Upper lobe of left lung (tissue), 6 donors: ENCODE measurements at regions not wholly inside any gene's neighbourhood (a gene's known extent, or its start where the extent isn't known, plus 50 kb on each side); places are given as distances from the start of the nearest gene placed in this dataset.

Source experiments
- ATAC-seq, 2 donors: fragments of 200-7000 bp; cut with Tn5 transposase; one replicate each; pipeline ENCODE4 v1.9.1; 2022; ENCODE audit warnings: mild to moderate bottlenecking in 2 of 2, moderate library complexity in 2 of 2; ENCODE audit not compliant: low FRiP score in 2 of 2
- DNase-seq, 2 donors: peaks; one replicate each; pipeline ENCODE4 v3.0.0-alpha.2; 2019 to 2020
- H3K27ac ChIP-seq, 4 donors: fragments of 200-600 bp; sonication (generic); one replicate each; pipeline ENCODE4 v1.5.1; 2016 to 2019
- H3K27me3 ChIP-seq, 4 donors: fragments of 200-600 bp; sonication (generic); one replicate each; pipeline ENCODE4 v1.5.1; 2017 to 2019
- H3K36me3 ChIP-seq, 4 donors: fragments of 200-600 bp; sonication (generic); one replicate each; pipeline ENCODE4 v1.5.1; 2016 to 2019
- H3K4me1 ChIP-seq, 4 donors: fragments of 200-600 bp; sonication (generic); one replicate each; pipeline ENCODE4 v1.5.1; 2018 to 2019
- H3K4me3 ChIP-seq, 4 donors: fragments of 200-600 bp; sonication (generic); one replicate each; pipeline ENCODE4 v1.5.1; 2017 to 2019; ENCODE audit warnings: mild to moderate bottlenecking in 2 of 4, moderate library complexity in 1 of 4
- H3K9me3 ChIP-seq, 4 donors: fragments of 200-600 bp; sonication (generic); one replicate each; pipeline ENCODE4 v1.5.1; 2018 to 2019
- EP300 ChIP-seq, 4 donors: sonication (generic); formaldehyde crosslinking; IDR thresholded peaks; one replicate each; pipeline ENCODE4 v1.5.1; 2017; ENCODE audit warnings: antibody characterized with exemption in 4 of 4, control low read depth in 2 of 4
- POLR2A ChIP-seq, 4 donors: fragments of 450-650 bp; IDR thresholded peaks; one replicate each; pipeline ENCODE4 v1.5.1; 2016 to 2017; ENCODE audit warnings: antibody characterized with exemption in 4 of 4, mild to moderate bottlenecking in 2 of 4
- POLR2AphosphoS5 ChIP-seq, 2 donors: sonication (generic); formaldehyde crosslinking; IDR thresholded peaks; one replicate each; pipeline ENCODE4 v1.5.1; 2017; ENCODE audit warnings: antibody characterized with exemption in 2 of 2
- WGBS, 2 donors: methylation state at CpG; one replicate each; pipeline ENCODE4 v1.1.5; 2017 to 2018; 5-methylcytosine and 5-hydroxymethylcytosine counted together
- TF ChIP-seq, protein P1 (sequence below), 6 experiments: fragments of 450-650 bp in 4 of 6; fragments of 200-600 bp in 2 of 6; sonication (generic) in 2 of 6; IDR thresholded peaks; one replicate each; pipeline ENCODE4 v1.5.1; 2016 to 2019; ENCODE audit warnings: antibody characterized with exemption in 6 of 6
- donor health status: DM: no; HTN: no; CAD: no; lungs with moderate emphysema.
- donor health status: DM: no; HTN: yes; CAD: no; lungs with severe emphysema.

DNA sequence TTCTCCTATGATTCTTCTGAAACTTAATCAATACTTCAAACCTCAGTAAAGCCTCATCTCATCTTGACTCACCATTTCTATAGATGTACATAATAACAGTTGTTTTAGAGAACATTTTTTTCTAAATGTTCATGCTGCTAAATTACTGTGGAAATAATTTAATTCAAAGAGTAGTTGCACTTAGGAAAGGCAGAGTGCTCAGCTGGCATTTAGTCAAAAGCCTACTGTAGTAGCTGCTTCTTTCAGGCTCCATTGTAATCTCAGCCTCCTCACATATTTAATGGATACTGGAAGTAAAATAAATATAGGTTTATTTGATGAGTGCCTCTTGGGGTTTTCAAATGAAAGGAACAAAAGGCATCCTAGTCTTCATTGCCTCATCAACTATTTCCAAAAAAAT, 325.0 kb downstream of the CCER1 start:
- Histone ChIP-seq H3K4me3 (no peak overlapping the region), H3K4me1 (no peaks in the 10 kb centered on the region), H3K36me3 (no peaks in the 10 kb centered on the region), H3K9me3 (no peaks in the 10 kb centered on the region), H3K27ac (no peak overlapping the region), H3K27me3 (no peaks in the 10 kb centered on the region)
- TF ChIP-seq, protein P1, sequence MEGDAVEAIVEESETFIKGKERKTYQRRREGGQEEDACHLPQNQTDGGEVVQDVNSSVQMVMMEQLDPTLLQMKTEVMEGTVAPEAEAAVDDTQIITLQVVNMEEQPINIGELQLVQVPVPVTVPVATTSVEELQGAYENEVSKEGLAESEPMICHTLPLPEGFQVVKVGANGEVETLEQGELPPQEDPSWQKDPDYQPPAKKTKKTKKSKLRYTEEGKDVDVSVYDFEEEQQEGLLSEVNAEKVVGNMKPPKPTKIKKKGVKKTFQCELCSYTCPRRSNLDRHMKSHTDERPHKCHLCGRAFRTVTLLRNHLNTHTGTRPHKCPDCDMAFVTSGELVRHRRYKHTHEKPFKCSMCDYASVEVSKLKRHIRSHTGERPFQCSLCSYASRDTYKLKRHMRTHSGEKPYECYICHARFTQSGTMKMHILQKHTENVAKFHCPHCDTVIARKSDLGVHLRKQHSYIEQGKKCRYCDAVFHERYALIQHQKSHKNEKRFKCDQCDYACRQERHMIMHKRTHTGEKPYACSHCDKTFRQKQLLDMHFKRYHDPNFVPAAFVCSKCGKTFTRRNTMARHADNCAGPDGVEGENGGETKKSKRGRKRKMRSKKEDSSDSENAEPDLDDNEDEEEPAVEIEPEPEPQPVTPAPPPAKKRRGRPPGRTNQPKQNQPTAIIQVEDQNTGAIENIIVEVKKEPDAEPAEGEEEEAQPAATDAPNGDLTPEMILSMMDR (IDR thresholded peaks at IDR 0.05), result no peak
- TF ChIP-seq EP300 (IDR thresholded peaks at IDR 0.05), result no peak
- ATAC-seq (no peak), DNase-seq (no peak)

DNA sequence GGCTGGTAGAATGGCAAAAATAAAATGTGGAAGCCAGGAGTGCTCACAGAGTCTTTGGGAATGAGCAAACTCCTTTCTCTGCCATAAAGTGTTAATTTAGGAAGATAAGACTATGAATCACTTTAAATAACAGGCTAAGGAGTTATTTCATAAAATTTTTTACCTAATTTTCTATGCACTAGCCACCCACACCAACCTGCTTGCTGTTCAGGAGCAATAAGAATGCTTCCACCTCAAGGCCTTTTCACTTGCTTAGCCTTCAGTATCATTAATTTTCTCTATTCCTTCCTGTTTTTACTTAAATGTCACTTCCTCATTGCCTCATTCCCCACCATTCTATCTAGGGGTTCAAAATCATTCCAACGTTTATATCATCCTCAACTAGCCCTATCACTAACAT, 326.8 kb downstream of the CCER1 start:
- Histone ChIP-seq H3K4me3 (no peak overlapping the region), H3K9me3 (no peaks in the 10 kb centered on the region), H3K4me1 (no peaks in the 10 kb centered on the region), H3K27ac (no peak overlapping the region), H3K27me3 (no peaks in the 10 kb centered on the region), H3K36me3 (no peaks in the 10 kb centered on the region)
- DNase-seq (no peak), ATAC-seq (no peak)
- no peak for TF ChIP-seq POLR2A (IDR thresholded peaks at IDR 0.05)
- no peak for TF ChIP-seq EP300 (IDR thresholded peaks at IDR 0.05)
- TF ChIP-seq POLR2AphosphoS5 (IDR thresholded peaks at IDR 0.05), result no peak
- TF ChIP-seq, protein P1 (IDR thresholded peaks at IDR 0.05), result no peak
- WGBS, 2 donors, result 44 to 48% methylated on average over 1 of the region's 1 CpG

DNA sequence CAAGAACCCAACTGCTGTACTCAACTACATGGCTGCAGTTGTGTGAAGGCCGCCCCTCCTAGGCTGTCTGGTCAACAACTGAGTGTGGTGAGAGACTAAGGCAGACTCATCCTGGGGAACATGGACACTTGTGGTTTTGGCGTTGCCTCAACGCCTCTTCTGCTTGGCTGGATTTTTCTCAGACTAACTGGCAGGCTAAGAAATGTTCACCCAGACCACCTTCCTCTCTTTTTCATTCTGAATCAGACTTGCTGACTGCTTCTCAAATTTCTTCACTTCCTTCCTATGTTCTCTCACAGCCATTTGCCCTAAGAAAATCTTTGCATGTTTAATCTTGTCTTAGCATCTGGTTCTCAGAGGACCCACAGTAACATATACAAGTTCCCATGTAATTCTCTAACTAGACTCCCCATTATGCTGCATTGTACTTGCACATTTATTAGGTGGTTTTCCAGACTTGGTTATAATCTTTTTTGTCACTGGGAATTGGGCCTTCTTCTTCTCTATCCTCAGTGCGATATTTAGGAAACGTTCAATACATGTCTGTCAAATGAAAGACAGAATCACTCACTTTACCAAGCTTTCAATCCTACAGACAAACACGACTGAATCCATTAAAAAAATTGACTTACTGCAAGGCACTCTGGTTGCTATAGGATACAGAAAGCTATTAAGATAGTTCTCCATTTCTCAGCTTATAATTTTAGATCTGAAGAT, 327.6 kb downstream of the CCER1 start:
- H3K27me3 ChIP-seq, result no peaks in the 10 kb centered on the region
- DNase-seq (no peak), ATAC-seq (no peak)
- no peaks in the 10 kb centered on the region for H3K36me3 ChIP-seq
- H3K27ac ChIP-seq, result no peak overlapping the region
- 72 to 81% methylated on average over 5 to 6 of the region's 6 CpGs for WGBS, 2 donors
- H3K4me1 ChIP-seq, result no peaks in the 10 kb centered on the region
- H3K4me3 ChIP-seq, result no peak overlapping the region
- no peak for TF ChIP-seq POLR2A (IDR thresholded peaks at IDR 0.05)
- TF ChIP-seq POLR2AphosphoS5 (IDR thresholded peaks at IDR 0.05), result no peak
- TF ChIP-seq, protein P1 (IDR thresholded peaks at IDR 0.05), result no peak
- no peak for TF ChIP-seq EP300 (IDR thresholded peaks at IDR 0.05)
- H3K9me3 ChIP-seq, result no peaks in the 10 kb centered on the region

DNA sequence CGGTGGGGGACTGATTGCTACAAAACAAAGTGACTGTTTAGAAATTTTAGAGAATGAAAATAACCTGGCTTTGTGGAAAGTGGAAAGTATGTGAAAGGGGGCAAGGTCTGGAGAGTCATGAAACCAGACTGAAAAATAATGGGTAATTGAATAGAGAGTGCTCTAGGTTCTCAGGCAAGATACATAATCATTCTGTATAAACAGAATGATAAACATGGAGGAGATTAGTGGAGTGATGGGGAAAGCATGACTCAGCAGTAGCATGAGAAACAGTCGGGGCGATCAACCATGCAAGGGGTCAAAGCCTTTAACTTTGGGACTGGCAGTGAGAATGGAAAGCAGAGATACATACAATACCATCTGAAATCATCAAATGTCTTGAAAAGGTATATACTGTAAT, 332.5 kb downstream of the CCER1 start:
- ATAC-seq, result no peak
- Histone ChIP-seq H3K27ac (no peak overlapping the region), H3K4me1 (no peaks in the 10 kb centered on the region), H3K27me3 (no peaks in the 10 kb centered on the region), H3K9me3 (no peaks in the 10 kb centered on the region), H3K36me3 (no peaks in the 10 kb centered on the region), H3K4me3 (no peak overlapping the region)
- DNase-seq, result no peak
- 75 to 88% methylated on average over 3 of the region's 3 CpGs for WGBS, 2 donors
- no peak for TF ChIP-seq EP300 (IDR thresholded peaks at IDR 0.05)
- TF ChIP-seq POLR2A (IDR thresholded peaks at IDR 0.05), result no peak
- TF ChIP-seq, protein P1 (IDR thresholded peaks at IDR 0.05), result no peak
- no peak for TF ChIP-seq POLR2AphosphoS5 (IDR thresholded peaks at IDR 0.05)

DNA sequence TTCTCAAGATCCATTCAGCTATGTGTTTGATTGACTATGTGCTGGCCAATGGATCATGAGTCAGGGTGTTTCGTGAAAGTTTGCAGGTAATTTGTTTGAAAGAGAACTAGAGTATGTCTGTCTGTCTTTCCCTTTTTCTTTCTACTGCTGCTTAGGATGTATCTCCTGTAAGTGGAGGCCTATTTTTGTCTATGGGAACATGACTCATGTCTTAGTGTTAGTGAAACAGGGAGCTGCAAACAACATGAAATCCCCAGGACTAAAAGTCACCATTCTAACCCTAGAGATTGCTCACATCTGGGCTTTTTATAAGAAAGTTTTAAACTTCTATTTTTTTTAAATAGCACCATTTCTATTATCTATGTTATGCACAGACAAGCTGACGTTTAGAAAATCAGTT, 333.0 kb downstream of the CCER1 start:
- WGBS, 2 donors, result 80 to 83% methylated on average over 2 of the region's 2 CpGs
- no peak overlapping the region for H3K27ac ChIP-seq
- DNase-seq, result no peak
- H3K9me3 ChIP-seq, result no peaks in the 10 kb centered on the region
- no peaks in the 10 kb centered on the region for H3K27me3 ChIP-seq
- no peak overlapping the region for H3K4me3 ChIP-seq
- H3K36me3 ChIP-seq, result no peaks in the 10 kb centered on the region
- no peak for TF ChIP-seq POLR2AphosphoS5 (IDR thresholded peaks at IDR 0.05)
- TF ChIP-seq EP300 (IDR thresholded peaks at IDR 0.05), result no peak
- TF ChIP-seq, protein P1 (IDR thresholded peaks at IDR 0.05), result no peak
- TF ChIP-seq POLR2A (IDR thresholded peaks at IDR 0.05), result no peak
- no peak for ATAC-seq
- no peaks in the 10 kb centered on the region for H3K4me1 ChIP-seq
